ENCODE measurements at regions not wholly inside any gene's neighbourhood (a gene's known extent, or its start where the extent isn't known, plus 50 kb on each side); places are given as distances from the start of the nearest gene placed in this dataset.

GRCh38 chr10:118978316-118978997 lies 51.1 kb upstream of the NANOS1 start:
- TF ChIP-seq NR3C1 (IDR thresholded peaks at IDR 0.05) (no peak), CEBPB (IDR thresholded peaks at IDR 0.05) (no peak), RAD21 (conservative IDR thresholded peaks at IDR 0.05 in 1 of 2, IDR thresholded peaks at IDR 0.05 in 1 of 2) (no peak), RNF2 (IDR thresholded peaks at IDR 0.05; ENCODE audit: borderline replicate concordance, low read depth) (no peak), RFX5 (IDR thresholded peaks at IDR 0.05) (no peak), SREBF2 (IDR thresholded peaks at IDR 0.05) (no peak), BCL3 (IDR thresholded peaks at IDR 0.05) (no peak), JUNB (IDR thresholded peaks at IDR 0.05) (no peak), POLR2A (IDR thresholded peaks at IDR 0.05; ENCODE audit: low read length) (no peak), JUN (IDR thresholded peaks at IDR 0.05) (no peak)
- TF ChIP-seq, protein P1, sequence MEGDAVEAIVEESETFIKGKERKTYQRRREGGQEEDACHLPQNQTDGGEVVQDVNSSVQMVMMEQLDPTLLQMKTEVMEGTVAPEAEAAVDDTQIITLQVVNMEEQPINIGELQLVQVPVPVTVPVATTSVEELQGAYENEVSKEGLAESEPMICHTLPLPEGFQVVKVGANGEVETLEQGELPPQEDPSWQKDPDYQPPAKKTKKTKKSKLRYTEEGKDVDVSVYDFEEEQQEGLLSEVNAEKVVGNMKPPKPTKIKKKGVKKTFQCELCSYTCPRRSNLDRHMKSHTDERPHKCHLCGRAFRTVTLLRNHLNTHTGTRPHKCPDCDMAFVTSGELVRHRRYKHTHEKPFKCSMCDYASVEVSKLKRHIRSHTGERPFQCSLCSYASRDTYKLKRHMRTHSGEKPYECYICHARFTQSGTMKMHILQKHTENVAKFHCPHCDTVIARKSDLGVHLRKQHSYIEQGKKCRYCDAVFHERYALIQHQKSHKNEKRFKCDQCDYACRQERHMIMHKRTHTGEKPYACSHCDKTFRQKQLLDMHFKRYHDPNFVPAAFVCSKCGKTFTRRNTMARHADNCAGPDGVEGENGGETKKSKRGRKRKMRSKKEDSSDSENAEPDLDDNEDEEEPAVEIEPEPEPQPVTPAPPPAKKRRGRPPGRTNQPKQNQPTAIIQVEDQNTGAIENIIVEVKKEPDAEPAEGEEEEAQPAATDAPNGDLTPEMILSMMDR (IDR thresholded peaks at IDR 0.05), result no peak
- TF ChIP-seq, protein P2, sequence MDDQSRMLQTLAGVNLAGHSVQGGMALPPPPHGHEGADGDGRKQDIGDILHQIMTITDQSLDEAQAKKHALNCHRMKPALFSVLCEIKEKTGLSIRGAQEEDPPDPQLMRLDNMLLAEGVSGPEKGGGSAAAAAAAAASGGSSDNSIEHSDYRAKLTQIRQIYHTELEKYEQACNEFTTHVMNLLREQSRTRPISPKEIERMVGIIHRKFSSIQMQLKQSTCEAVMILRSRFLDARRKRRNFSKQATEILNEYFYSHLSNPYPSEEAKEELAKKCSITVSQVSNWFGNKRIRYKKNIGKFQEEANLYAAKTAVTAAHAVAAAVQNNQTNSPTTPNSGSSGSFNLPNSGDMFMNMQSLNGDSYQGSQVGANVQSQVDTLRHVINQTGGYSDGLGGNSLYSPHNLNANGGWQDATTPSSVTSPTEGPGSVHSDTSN (IDR thresholded peaks at IDR 0.05), result no peak
- TF ChIP-seq, protein P3, sequence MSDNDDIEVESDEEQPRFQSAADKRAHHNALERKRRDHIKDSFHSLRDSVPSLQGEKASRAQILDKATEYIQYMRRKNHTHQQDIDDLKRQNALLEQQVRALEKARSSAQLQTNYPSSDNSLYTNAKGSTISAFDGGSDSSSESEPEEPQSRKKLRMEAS (IDR thresholded peaks at IDR 0.05), result no peak
